ENCODE measurements at regions not wholly inside any gene's neighbourhood (a gene's known extent, or its start where the extent isn't known, plus 50 kb on each side); places are given as distances from the start of the nearest gene placed in this dataset.

DNA sequence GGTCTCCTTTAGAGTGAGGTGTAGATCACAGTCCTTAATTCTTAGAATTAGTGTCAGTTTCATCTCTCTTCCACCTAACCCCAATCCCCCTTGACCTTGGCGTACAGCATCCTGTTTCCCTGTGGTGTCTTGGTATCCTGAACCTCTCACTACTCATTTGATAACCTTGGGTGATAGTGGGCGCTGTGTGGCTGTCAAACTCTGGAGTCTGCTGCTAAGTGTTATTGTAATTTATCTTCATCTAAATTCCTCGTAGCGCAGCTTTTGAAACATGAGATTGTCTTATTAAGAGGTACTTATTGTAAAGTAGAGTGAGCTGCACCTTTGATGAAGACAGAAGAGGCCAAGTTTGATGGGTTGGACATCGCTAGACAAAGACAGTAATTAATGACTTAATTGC lies 222.6 kb upstream of the SPRED2 start:
- TF ChIP-seq, protein P1, sequence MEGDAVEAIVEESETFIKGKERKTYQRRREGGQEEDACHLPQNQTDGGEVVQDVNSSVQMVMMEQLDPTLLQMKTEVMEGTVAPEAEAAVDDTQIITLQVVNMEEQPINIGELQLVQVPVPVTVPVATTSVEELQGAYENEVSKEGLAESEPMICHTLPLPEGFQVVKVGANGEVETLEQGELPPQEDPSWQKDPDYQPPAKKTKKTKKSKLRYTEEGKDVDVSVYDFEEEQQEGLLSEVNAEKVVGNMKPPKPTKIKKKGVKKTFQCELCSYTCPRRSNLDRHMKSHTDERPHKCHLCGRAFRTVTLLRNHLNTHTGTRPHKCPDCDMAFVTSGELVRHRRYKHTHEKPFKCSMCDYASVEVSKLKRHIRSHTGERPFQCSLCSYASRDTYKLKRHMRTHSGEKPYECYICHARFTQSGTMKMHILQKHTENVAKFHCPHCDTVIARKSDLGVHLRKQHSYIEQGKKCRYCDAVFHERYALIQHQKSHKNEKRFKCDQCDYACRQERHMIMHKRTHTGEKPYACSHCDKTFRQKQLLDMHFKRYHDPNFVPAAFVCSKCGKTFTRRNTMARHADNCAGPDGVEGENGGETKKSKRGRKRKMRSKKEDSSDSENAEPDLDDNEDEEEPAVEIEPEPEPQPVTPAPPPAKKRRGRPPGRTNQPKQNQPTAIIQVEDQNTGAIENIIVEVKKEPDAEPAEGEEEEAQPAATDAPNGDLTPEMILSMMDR (IDR thresholded peaks at IDR 0.05): no peak
- TF ChIP-seq POLR2AphosphoS5 (IDR thresholded peaks at IDR 0.05) (no peak), POLR2A (IDR thresholded peaks at IDR 0.05) (no peak)

All from suprapubic skin (tissue), 4 donors.